GOT3 (cell line): ENCODE measurements at regions not wholly inside any gene's neighbourhood (a gene's known extent, or its start where the extent isn't known, plus 50 kb on each side); places are given as distances from the start of the nearest gene placed in this dataset.

Experiments
- DNase-seq: peaks from one replicate; lab custom pipeline; 2025; ENCODE audit warnings: mixed read lengths; lab: John Stamatoyannopoulos, UW

GRCh38 chr3:30069056-30069455, 537.3 kb upstream of the TGFBR2 start:
- DNase-seq, result no peak

- no peak for DNase-seq
Observed at GRCh38 chr3:30073040-30073439, 533.4 kb upstream of the TGFBR2 start.

GRCh38 chr3:30073622-30074021, 532.8 kb upstream of the TGFBR2 start:
- DNase-seq, result no peak

GRCh38 chr3:30075514-30075913, 530.9 kb upstream of the TGFBR2 start:
- DNase-seq, result no peak

GRCh38 chr3:30076899-30077298, 529.5 kb upstream of the TGFBR2 start:
- DNase-seq, result no peak

- no peak for DNase-seq
Observed at GRCh38 chr3:30077746-30078145, 528.7 kb upstream of the TGFBR2 start.

GRCh38 chr3:30078736-30079135, 527.7 kb upstream of the TGFBR2 start:
- no peak for DNase-seq

- DNase-seq, result no peak
Observed at GRCh38 chr3:30081904-30082303, 524.5 kb upstream of the TGFBR2 start.

- DNase-seq, result no peak
Observed at GRCh38 chr3:30082652-30083051, 523.7 kb upstream of the TGFBR2 start.

- DNase-seq, result no peak
Observed at GRCh38 chr3:30083315-30083714, 523.1 kb upstream of the TGFBR2 start.

GRCh38 chr3:30084316-30084715, 522.1 kb upstream of the TGFBR2 start:
- no peak for DNase-seq

- DNase-seq, result no peak
Observed at GRCh38 chr3:30084971-30085403, 521.4 kb upstream of the TGFBR2 start.

GRCh38 chr3:30085486-30085885, 520.9 kb upstream of the TGFBR2 start:
- DNase-seq, result no peak

- DNase-seq, result no peak
Observed at GRCh38 chr3:30091686-30092085, 514.7 kb upstream of the TGFBR2 start.

- DNase-seq, result no peak
Observed at GRCh38 chr3:30097022-30097650, 509.3 kb upstream of the TGFBR2 start.

- no peak for DNase-seq
Observed at GRCh38 chr3:30098243-30098642, 508.2 kb upstream of the TGFBR2 start.

- no peak for DNase-seq
Observed at GRCh38 chr3:30098653-30099455, 507.5 kb upstream of the TGFBR2 start.

GRCh38 chr3:30102356-30102755, 504.0 kb upstream of the TGFBR2 start:
- DNase-seq, result no peak

- DNase-seq, result no peak
Observed at GRCh38 chr3:30103186-30103585, 503.2 kb upstream of the TGFBR2 start.

GRCh38 chr3:30107531-30107930, 498.9 kb upstream of the TGFBR2 start:
- no peak for DNase-seq

- DNase-seq, result no peak
Observed at GRCh38 chr3:30112411-30112810, 494.0 kb upstream of the TGFBR2 start.

- no peak for DNase-seq
Observed at GRCh38 chr3:30112902-30113484, 493.4 kb upstream of the TGFBR2 start.

GRCh38 chr3:30113906-30114305, 492.5 kb upstream of the TGFBR2 start:
- no peak for DNase-seq
